SK-MEL-5 (cell line): ENCODE measurements at regions not wholly inside any gene's neighbourhood (a gene's known extent, or its start where the extent isn't known, plus 50 kb on each side); places are given as distances from the start of the nearest gene placed in this dataset.

Source experiments
- DNase-seq: peaks from one replicate; pipeline ENCODE4 v3.0.0-alpha.2; 2016; ENCODE audit warnings: low read depth, low spot score
- in situ Hi-C: cut with HindIII; loops from 2 replicates; pipeline ENCODE4 v1.10.0; 2016; ENCODE audit warnings: low sequenced_read_pairs, high pct_unique_total_duplicates, low pct_unique_long_range_greater_than_20kb

DNA sequence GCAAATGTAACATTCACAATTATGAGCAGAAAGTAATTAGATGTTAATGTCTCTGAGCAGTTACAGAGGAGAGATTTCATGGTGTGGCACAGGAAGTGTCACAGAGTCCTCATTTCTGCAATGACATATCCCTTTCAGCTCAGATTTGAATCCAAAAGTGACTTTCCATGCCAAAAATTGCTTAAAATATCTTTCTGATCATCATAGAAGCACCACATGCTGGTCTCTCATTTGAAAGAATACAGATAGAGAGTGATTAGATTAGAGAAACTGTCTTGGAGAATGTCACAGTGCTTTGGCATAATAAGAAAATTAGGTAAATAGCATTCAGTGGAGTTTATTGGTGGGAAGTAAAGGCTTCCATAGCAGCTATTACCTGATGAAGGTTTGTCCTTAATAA, 383.4 kb upstream of the CDH2 start:
- in situ Hi-C loops, result no loop called here
- no peak for DNase-seq

DNA sequence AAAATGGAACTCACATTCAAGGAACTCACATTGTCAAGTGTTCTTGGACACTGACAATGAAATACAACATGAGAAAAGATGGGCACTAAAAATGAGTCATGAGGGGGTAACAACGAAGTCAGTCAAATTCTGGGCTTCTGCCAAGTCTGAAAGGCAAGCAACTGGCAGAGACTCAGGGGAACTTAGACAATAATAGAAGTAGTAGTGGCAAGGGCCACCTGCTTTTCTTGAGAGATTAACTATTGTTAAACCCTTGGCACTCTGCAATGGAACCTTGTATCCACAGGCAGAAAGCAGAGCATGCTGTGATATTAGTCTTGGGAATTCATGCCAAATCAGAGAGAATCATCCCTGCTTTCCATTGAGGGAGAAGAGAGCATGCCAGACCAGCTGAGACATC, 382.6 kb upstream of the CDH2 start:
- in situ Hi-C loops, result no loop called here
- no peak for DNase-seq

DNA sequence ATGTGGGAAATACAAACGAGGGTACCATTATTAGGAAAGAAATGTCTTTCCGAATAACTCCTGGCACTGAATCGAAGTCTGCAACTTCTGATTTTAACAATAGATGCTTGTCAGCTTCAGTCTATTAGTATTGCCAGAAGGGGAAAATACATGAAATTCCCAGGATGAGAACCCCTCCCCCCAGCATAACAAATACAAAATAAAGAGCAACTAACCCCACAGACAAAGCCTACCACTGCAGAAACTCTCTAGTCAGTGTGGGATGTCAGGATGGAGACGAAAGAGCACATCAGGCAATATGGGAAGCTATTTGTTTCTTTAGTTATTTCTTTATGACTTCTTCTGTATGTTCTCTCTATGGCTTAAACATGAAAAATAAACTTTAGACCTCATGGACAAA, 365.0 kb upstream of the CDH2 start:
- no peak for DNase-seq
- in situ Hi-C loops, result no loop called here

DNA sequence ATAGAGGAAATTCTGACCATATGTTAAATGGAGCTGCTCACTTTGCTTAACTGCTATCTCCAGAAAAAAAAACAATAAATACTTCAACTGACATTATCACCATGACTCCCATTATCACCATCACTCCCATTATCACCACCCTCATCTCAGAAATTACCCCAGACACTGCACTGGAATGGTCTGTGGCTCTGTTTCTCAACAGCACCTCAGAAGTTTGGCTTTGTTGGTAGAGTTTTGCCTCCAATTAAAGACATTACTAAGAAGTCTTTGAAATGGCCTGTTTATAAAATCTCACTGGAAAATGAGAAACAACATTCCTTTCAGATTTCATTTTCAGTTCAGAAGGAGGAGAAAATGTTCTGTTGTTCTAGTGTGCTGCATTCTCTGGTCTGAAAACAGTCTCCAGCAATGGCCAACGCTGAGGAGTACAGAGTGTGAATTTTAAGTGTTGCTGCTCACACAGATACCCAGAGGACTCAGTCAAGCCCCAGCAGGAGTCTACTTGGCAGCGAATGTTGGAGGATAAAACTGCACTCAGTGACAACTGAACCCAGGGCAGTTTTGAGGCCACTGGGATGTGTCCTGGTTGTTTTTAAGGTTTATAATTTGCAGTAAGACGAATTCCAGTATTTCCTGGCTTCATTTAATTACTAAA, 364.5 kb upstream of the CDH2 start:
- DNase-seq, result no peak
- in situ Hi-C loops, result no loop called here

DNA sequence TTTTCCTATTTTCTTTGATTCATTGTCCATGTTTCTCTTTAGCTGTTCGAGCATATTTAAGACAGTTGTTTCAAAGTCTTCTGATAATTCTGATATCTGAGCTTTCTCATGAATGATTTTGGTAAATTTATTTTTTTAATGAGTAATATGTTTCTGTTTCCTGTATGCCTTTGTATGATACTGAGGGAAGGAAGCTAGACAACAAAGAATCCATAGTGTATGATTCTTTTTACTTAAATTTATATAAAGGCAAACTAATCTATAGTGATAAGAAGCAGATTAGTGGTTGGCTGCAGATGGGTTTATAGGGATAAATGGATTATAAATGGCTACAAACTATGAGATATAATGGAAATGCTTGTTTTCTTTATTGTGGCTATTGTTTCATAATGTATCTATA, 352.7 kb upstream of the CDH2 start:
- in situ Hi-C loops, result no loop called here

DNA sequence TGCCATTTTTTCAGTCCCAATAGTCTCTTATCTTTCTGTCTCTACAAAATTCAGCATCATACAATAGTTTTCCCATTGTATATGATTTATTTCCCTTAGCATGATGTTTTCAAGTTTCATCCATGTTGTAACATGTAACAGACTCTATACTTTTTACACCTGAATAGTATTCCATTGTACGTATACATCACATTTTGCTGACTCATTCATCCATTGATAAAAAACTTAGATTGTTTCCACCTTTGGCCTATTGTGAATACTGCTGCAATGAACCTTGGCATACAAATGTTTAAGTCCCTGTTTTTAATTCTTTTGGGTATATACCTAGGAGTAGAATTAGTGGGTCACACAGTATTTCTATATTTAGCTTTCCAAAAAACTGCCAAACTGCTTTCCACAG, 349.3 kb upstream of the CDH2 start:
- no peak for DNase-seq
- in situ Hi-C loops, result no loop called here

More for the DNA sequence above, 352.7 kb upstream of the CDH2 start:
- DNase-seq, result no peak

DNA sequence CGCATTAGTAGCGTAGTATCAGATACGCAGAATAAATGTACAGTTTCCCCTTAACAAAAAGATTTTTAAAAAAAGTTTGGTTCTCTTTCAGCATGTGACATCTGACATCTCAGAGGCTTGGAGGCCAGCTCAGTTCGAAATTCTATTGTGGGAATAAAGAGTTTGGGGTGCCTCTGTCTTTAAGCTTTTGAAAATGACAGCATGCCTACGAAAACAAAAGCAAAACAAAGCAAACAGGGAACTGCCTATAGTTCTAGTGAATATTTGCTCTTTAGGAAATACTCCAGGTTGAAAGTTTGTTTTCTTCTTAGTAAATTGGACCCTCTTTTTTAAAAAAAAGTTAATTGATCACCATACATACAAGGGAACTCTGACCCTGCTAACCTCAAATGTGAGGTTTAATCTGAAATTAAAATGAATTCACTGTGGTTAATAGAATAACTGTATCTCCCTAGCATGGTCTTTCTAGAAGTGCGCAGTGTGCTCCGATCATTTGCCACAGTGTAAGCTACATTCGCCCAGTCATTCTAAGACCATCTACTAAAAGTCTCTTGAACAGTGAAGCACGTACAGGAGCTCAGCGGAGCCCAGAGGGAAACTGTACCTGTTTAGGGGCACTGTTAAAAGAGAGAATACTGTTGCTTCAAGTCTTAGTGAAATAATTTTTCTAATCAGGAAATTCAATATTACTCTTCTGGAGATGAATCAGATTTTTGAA, 347.0 kb upstream of the CDH2 start:
- no peak for DNase-seq
- in situ Hi-C loops, result no loop called here

DNA sequence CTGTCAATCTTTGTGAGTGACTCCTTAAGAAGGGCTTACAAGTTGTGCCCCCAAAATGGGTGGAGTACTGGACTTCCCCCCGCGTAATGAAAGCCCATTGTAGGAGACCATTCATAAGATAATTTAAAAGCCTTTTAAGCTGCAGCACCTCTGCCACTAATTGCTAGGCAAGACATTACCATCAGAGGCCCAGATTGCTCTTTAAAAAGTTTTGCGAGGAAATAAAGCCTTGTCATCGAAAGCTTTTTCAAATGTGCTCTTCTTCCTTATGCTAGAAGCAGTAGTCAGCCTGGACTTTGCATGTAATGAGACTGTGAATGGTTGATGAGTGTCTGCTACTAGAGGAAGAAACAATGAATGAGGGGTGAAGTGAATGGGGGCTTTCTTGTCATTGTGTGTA, 345.3 kb upstream of the CDH2 start:
- in situ Hi-C loops, result no loop called here

DNA sequence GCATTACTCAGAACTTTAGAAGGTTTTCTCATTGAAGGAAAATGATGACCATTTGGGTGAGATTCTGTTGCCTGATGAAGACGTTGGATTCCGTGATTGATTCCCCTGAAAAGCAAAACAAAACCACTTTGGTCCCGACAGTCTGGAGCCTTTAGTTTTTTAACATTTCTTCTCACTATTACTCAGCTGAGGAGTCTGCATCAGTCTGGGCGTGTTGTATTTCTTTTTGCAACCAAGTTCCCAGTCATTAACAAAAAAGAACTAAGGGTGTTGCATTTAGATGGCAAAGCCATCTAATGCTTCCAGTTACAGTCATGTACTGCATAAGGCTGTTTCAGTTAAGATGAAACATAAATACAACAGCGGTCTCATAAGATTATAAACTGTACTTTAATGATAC, 343.1 kb upstream of the CDH2 start:
- DNase-seq, result no peak
- in situ Hi-C loops, result no loop called here

More for the DNA sequence above, 345.3 kb upstream of the CDH2 start:
- DNase-seq, result no peak

DNA sequence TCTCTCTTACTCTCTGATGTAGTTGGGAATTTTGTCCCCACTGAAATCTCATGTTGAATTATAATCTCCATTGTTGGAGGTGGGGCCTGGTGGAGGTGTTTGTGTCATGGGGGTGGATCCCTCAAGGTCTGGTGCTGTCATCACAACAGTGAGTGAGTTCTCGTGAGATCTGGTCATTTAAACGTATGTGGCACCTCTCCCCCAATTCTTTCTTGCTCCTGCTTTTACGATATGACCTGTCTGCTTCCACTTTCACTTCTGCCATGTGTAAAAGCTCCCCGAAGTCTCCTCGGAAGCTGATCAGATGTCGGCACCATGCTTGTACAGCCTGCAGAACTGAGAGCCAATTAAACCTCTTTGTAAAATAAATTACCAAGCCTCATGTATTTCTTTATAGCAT, 337.8 kb upstream of the CDH2 start:
- in situ Hi-C loops, result no loop called here
- peak; percentile 1 for DNase-seq

DNA sequence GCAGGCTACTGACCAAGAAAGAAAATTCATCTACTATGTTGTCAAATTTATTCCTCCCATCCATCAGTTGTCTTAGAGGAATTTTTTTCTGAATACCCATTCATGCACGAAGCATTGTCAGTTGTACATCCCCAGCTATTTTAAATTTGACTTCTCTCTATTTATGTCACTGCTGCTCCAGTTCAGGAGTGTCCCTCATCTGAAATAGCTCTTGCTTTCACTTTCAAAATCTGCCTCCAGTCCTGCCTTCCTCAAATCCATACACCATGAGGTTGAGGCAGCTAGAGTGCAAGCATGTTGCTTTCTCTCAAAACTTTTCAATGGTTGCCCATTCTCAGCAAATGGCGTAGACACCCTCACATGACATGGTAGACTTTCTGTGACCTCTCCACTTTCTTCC, 335.4 kb upstream of the CDH2 start:
- peak; percentile 13 for DNase-seq
- in situ Hi-C loops, result no loop called here

DNA sequence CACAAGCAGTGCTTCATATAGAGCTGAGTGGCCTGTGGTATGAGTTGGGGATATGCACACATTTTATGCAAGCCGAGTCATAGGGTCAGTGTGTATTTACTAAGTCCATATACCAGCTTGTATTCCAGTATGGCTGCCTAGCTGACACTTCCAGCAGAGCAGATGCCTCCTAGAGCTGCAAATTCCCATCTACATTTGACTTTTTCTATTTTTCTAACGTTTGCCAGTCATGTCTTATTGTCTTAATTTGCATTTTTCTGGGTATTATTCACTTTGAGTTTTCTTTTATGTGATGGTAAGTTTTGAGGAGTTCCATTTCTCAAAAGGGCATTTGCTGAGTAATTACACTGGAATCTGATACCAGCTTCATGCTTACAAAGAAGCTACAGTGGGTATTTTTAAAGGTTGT, 334.5 kb upstream of the CDH2 start:
- DNase-seq, result peak; percentile 2
- in situ Hi-C loops, result no loop called here

DNA sequence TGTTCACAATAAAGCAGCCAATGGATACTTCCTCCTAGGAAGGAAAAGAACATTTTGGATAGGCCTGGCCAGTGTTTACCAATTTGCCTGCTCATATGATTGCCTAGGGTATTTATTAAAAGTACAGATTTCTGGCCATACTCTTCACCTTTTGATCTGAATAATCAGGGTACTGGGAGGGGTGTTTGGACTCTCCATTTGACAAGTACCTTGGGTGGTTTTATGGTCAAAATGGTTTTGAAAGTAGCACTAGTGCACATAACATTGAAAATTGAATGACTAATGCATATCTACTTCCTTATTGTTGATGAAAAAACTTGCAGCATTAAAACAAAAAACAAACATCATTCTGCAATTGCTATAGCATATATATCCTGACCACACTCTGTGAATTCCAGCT, 333.3 kb upstream of the CDH2 start:
- no peak for DNase-seq
- in situ Hi-C loops, result no loop called here

DNA sequence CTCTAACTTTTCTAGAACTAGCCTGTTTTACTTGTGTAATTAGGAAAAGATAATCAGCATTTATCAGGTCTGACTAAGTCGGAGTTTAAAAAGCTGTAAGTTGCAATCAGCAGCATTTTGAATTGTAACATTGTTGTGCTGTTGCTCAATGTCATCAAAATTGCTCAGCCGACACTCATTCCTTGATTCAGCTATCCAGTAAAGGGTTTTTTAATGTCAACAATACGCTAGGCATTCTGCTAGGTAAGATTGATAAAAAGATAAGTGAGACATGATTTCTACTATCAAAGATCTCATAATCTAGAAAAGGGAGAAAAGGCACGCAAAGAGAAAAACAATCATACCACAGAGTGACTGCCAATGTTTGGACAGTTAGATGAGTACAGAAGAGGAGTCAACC, 327.1 kb upstream of the CDH2 start:
- DNase-seq, result no peak
- in situ Hi-C loops, result no loop called here

DNA sequence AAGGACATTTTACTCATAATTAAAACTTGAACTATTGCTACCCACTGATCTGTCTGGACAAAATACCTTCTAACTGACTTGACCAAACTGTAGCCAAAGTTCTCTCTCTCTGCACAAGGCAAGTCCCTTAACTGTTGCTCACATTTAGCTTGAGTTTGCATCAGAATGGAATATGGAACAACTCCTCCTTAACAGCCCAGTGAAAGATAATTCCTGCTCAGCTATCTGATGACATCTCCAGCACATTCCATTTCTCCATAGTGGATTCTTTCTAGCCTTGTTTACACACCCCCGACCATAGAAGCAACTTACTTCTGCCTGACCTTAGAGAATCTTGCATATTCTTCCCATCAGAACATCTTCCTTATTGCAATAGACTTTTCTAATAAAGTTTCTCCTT, 317.2 kb upstream of the CDH2 start:
- in situ Hi-C loops, result no loop called here
- DNase-seq, result no peak

DNA sequence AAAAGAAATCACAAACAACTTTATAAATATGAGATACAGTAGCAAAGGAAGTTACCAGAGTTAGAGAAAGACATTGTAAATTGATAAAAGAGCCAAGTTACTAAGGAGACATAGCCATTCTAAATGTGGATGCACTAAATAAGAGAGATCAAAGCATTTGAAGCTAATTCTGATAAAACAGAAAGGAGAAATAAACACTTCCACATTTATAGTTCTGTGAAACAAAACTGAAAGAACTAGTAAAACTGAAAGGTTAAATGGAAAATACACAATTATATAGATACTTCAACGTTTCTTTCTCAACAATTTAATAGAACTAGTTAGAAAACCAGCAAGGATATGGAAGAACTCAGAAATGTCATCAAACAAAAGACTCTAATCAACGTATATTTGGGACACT, 309.0 kb upstream of the CDH2 start:
- in situ Hi-C loops, result no loop called here
- no peak for DNase-seq

DNA sequence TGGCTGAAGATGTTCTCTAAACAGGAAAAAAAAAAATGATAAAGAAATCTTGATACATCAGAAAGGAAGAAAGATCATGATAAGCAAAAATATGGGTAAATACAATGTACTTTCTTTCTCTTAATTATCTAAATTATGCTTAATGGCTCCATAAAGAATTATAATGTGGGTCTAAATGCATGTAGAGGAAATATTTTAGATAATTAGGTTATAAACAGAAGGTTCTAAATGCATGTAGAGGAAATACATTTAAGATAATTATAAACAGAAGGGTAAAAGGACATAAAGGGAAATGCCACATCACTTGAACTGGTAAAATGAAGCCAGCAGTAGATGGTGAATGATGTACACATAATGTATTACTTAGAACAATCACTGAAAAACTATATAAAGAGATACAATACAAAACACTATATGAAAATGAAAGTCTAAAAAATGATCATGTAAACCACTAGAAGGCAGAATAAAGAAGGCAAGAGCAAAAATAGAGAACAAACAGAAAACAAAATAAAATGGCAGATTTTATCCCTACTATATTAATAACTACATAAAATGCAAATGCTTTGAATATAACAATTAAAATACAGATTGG, 308.4 kb upstream of the CDH2 start:
- no peak for DNase-seq
- in situ Hi-C loops, result no loop called here

DNA sequence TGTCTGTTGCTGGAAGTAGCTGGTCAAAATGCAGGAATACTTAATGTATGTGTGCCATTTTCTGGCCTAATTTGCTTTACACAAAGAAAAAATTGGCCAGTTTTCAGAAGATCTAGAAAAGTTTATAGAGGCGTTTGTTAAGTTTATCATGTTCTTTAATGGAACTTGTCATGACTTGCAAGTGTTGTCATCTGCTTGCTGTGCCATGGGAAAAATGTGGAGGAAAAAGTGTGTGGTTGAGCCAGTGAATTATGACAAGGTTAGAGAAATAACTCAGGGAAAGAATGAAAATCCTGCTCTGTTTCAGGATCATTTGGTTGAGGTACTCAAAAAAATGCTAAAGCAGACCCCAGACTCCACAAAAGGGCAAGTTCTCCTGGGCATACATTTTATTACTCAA, 301.6 kb upstream of the CDH2 start:
- in situ Hi-C loops, result no loop called here
- DNase-seq, result no peak

DNA sequence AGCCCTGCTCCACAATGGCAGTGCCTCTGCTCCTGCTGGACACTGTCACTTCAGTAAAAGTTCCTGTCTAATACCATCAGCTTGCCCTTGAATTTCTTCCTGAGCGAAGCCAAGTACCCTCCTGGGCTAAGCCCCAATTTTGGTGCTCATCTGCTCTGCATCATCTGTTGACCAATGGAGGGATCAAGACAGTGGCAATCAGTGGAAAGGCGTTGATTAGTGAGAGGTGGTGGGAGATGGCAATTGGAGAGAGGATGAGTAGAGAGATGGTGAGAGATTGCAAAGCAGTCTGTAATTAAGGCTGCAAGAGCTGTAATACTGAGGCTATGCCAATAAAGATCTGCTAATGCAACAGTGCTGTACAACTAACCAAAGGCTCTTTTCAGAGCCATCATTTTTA, 299.4 kb upstream of the CDH2 start:
- in situ Hi-C loops, result no loop called here
- DNase-seq, result no peak
